ENCODE measurements at regions not wholly inside any gene's neighbourhood (a gene's known extent, or its start where the extent isn't known, plus 50 kb on each side); places are given as distances from the start of the nearest gene placed in this dataset.

GRCh38 chr18:78920456-78921138 is 59.0 kb upstream of the SALL3 start:
- H3K36me3 ChIP-seq (ENCODE audit: low read depth) = no peaks in the 10 kb centered on the region
- H3K4me3 ChIP-seq = no peak overlapping the region
- no peaks in the 10 kb centered on the region for H3K9me2 ChIP-seq (ENCODE audit: insufficient read depth)
- H3K79me2 ChIP-seq (ENCODE audit: insufficient read depth) = no peaks in the 10 kb centered on the region
- WGBS, 2 experiments (ENCODE audit: low coverage in 1 of 2, low lambda C conversion rate in 2 of 2, missing lambda C conversion rate in 2 of 2) = 35 to 37% methylated on average over 17 of the region's 17 CpGs
- H2AFZ ChIP-seq = no peak overlapping the region
- in situ Hi-C loops (cut with MboI) = no loop called here
- no peaks in the 10 kb centered on the region for H3K4me1 ChIP-seq (ENCODE audit: insufficient read depth)
- no peak overlapping the region for H3K9ac ChIP-seq
- no peak overlapping the region for H3K4me2 ChIP-seq (ENCODE audit: unreplicated experiment)
- TF ChIP-seq EZH2 (IDR thresholded peaks at IDR 0.05; ENCODE audit: insufficient read depth, poor library complexity, severe bottlenecking) (no peak), EZH2phosphoT487 (IDR thresholded peaks at IDR 0.05; ENCODE audit: insufficient read depth, low read depth) (no peak)
- no peak overlapping the region for H3K27ac ChIP-seq
- no peak for DNase-seq
- H3K9me3 ChIP-seq (ENCODE audit: low read depth) = no peaks in the 10 kb centered on the region
- no peaks in the 10 kb centered on the region for H3F3A ChIP-seq (ENCODE audit: insufficient read depth)
- H3K27me3 ChIP-seq (replicated peaks; ENCODE audit: insufficient read depth) = no peaks in the 10 kb centered on the region
- no peaks in the 10 kb centered on the region for H4K20me1 ChIP-seq (ENCODE audit: insufficient read depth)

- no peaks in the 10 kb centered on the region for H3K4me1 ChIP-seq (ENCODE audit: insufficient read depth)
- no peak overlapping the region for H3K9ac ChIP-seq
- no peaks in the 10 kb centered on the region for H3K36me3 ChIP-seq (ENCODE audit: low read depth)
- H3K4me2 ChIP-seq (ENCODE audit: unreplicated experiment) = no peak overlapping the region
- TF ChIP-seq EZH2phosphoT487 (IDR thresholded peaks at IDR 0.05; ENCODE audit: insufficient read depth, low read depth) (no peak), EZH2 (IDR thresholded peaks at IDR 0.05; ENCODE audit: insufficient read depth, poor library complexity, severe bottlenecking) (no peak)
- H3K27ac ChIP-seq = no peak overlapping the region
- H3K9me3 ChIP-seq (ENCODE audit: low read depth) = no peaks in the 10 kb centered on the region
- H3K4me3 ChIP-seq = no peak overlapping the region
- in situ Hi-C loops (cut with MboI) = no loop called here
- H3K27me3 ChIP-seq (replicated peaks; ENCODE audit: insufficient read depth) = no peaks in the 10 kb centered on the region
- no peaks in the 10 kb centered on the region for H3F3A ChIP-seq (ENCODE audit: insufficient read depth)
- no peak for DNase-seq
- no peaks in the 10 kb centered on the region for H3K79me2 ChIP-seq (ENCODE audit: insufficient read depth)
- H2AFZ ChIP-seq = no peak overlapping the region
- WGBS, 2 experiments (ENCODE audit: low coverage in 1 of 2, low lambda C conversion rate in 2 of 2, missing lambda C conversion rate in 2 of 2) = 45% methylated on average over 18 of the region's 18 CpGs
- no peaks in the 10 kb centered on the region for H3K9me2 ChIP-seq (ENCODE audit: insufficient read depth)
- H4K20me1 ChIP-seq (ENCODE audit: insufficient read depth) = no peaks in the 10 kb centered on the region
Observed at GRCh38 chr18:78922856-78923255, 56.8 kb upstream of the SALL3 start.

GRCh38 chr18:78924301-78924700 is 55.3 kb upstream of the SALL3 start:
- H3K9ac ChIP-seq = no peak overlapping the region
- no peaks in the 10 kb centered on the region for H3F3A ChIP-seq (ENCODE audit: insufficient read depth)
- H3K36me3 ChIP-seq (ENCODE audit: low read depth) = no peaks in the 10 kb centered on the region
- no peak overlapping the region for H3K4me2 ChIP-seq (ENCODE audit: unreplicated experiment)
- H3K4me1 ChIP-seq (ENCODE audit: insufficient read depth) = no peaks in the 10 kb centered on the region
- H2AFZ ChIP-seq = no peak overlapping the region
- no peak for DNase-seq
- no peaks in the 10 kb centered on the region for H4K20me1 ChIP-seq (ENCODE audit: insufficient read depth)
- H3K27ac ChIP-seq = no peak overlapping the region
- no peak for TF ChIP-seq EZH2phosphoT487 (IDR thresholded peaks at IDR 0.05; ENCODE audit: insufficient read depth, low read depth)
- no peaks in the 10 kb centered on the region for H3K27me3 ChIP-seq (replicated peaks; ENCODE audit: insufficient read depth)
- H3K79me2 ChIP-seq (ENCODE audit: insufficient read depth) = no peaks in the 10 kb centered on the region
- WGBS, 2 experiments (ENCODE audit: low coverage in 1 of 2, low lambda C conversion rate in 2 of 2, missing lambda C conversion rate in 2 of 2) = 51 to 55% methylated on average over 14 of the region's 14 CpGs
- in situ Hi-C loops (cut with MboI) = no loop called here
- H3K4me3 ChIP-seq = no peak overlapping the region
- H3K9me2 ChIP-seq (ENCODE audit: insufficient read depth) = no peaks in the 10 kb centered on the region
- no peaks in the 10 kb centered on the region for H3K9me3 ChIP-seq (ENCODE audit: low read depth)

GRCh38 chr18:78924786-78925540 is 54.7 kb upstream of the SALL3 start:
- Histone ChIP-seq H3K36me3 (ENCODE audit: low read depth) (no peaks in the 10 kb centered on the region), H3K79me2 (ENCODE audit: insufficient read depth) (no peaks in the 10 kb centered on the region), H3K9me2 (ENCODE audit: insufficient read depth) (no peaks in the 10 kb centered on the region), H3F3A (ENCODE audit: insufficient read depth) (no peaks in the 10 kb centered on the region), H3K9ac (no peak overlapping the region), H3K27ac (no peak overlapping the region), H3K9me3 (ENCODE audit: low read depth) (no peaks in the 10 kb centered on the region), H3K4me3 (no peak overlapping the region), H3K27me3 (replicated peaks; ENCODE audit: insufficient read depth) (no peaks in the 10 kb centered on the region), H4K20me1 (ENCODE audit: insufficient read depth) (no peaks in the 10 kb centered on the region), H2AFZ (no peak overlapping the region), H3K4me1 (ENCODE audit: insufficient read depth) (no peaks in the 10 kb centered on the region), H3K4me2 (ENCODE audit: unreplicated experiment) (no peak overlapping the region)
- TF ChIP-seq EZH2phosphoT487 (IDR thresholded peaks at IDR 0.05; ENCODE audit: insufficient read depth, low read depth) (no peak), EZH2 (IDR thresholded peaks at IDR 0.05; ENCODE audit: insufficient read depth, poor library complexity, severe bottlenecking) (no peak)
- 64 to 71% methylated on average over 41 to 43 of the region's 43 CpGs for WGBS, 2 experiments (ENCODE audit: low coverage in 1 of 2, low lambda C conversion rate in 2 of 2, missing lambda C conversion rate in 2 of 2)
- in situ Hi-C loops (cut with MboI) = no loop called here
- no peak for DNase-seq
